KMS-11 (cell line): ENCODE measurements at regions not wholly inside any gene's neighbourhood (a gene's known extent, or its start where the extent isn't known, plus 50 kb on each side); places are given as distances from the start of the nearest gene placed in this dataset.
"Not testable (repeated sequence)": the region's sequence is repeated elsewhere in the genome, so short reads cannot be mapped to it uniquely, and the experiment has no call there.

ENCODE experiments used
- H2AFZ ChIP-seq: fragments of 200-600 bp; sonication (generic); 2 replicates; pipeline ENCODE4 v1.6.1; 2016; ENCODE audit warnings: antibody characterized with exemption, mixed run types, low read depth
- H3K27ac ChIP-seq: fragments of 200-600 bp; sonication (generic); 2 replicates; pipeline ENCODE4 v1.6.1; 2016; ENCODE audit warnings: mild to moderate bottlenecking, mixed run types
- H3K27me3 ChIP-seq: fragments of 200-600 bp; sonication (generic); 2 replicates; pipeline ENCODE4 v1.6.1; 2017; ENCODE audit warnings: mild to moderate bottlenecking, low read depth, mixed run types, moderate library complexity; ENCODE audit not compliant: insufficient read depth
- H3K36me3 ChIP-seq: fragments of 200-600 bp; sonication (generic); 2 replicates; pipeline ENCODE4 v1.6.1; 2017; ENCODE audit warnings: mild to moderate bottlenecking, mixed run types; ENCODE audit not compliant: insufficient read depth
- H3K4me1 ChIP-seq: fragments of 200-600 bp; sonication (generic); 2 replicates; pipeline ENCODE4 v1.6.1; 2016; ENCODE audit warnings: mild to moderate bottlenecking, low read depth, mixed run types; ENCODE audit not compliant: poor library complexity, severe bottlenecking
- H3K4me2 ChIP-seq: fragments of 200-600 bp; sonication (generic); 2 replicates; pipeline ENCODE4 v1.7.0; 2016; ENCODE audit warnings: mild to moderate bottlenecking, mixed run types
- H3K4me3 ChIP-seq: fragments of 200-600 bp; sonication (generic); IDR thresholded peaks from 2 replicates; pipeline ENCODE4 v1.6.1; 2017; ENCODE audit warnings: low read depth, low read length, mixed read lengths; ENCODE audit not compliant: insufficient read depth
- H3K79me2 ChIP-seq: fragments of 200-600 bp; sonication (generic); 2 replicates; pipeline ENCODE4 v1.6.1; 2016; ENCODE audit warnings: low read depth, mixed run types; ENCODE audit not compliant: insufficient read depth
- H3K9ac ChIP-seq: fragments of 200-600 bp; sonication (generic); 2 replicates; pipeline ENCODE4 v1.6.1; 2016; ENCODE audit warnings: mild to moderate bottlenecking, mixed run types
- H4K20me1 ChIP-seq: fragments of 200-600 bp; sonication (generic); 2 replicates; pipeline ENCODE4 v1.6.1; 2016; ENCODE audit warnings: mild to moderate bottlenecking, mixed run types; ENCODE audit not compliant: insufficient read depth
- CTCF ChIP-seq: fragments of 200-600 bp; sonication (generic); conservative IDR thresholded peaks from 2 replicates; pipeline ENCODE4 v1.6.1; 2017; ENCODE audit warnings: low read depth, mild to moderate bottlenecking, antibody characterized with exemption, low read length, moderate library complexity, mixed read lengths

GRCh38 chr2:88950010-88950409 is 258.5 kb downstream of the RPIA start:
- no peak overlapping the region for H3K4me2 ChIP-seq
- H2AFZ ChIP-seq: no peak overlapping the region
- H3K36me3 ChIP-seq: no peaks in the 10 kb centered on the region
- no peaks in the 10 kb centered on the region for H3K27me3 ChIP-seq
- no peaks in the 10 kb centered on the region for H4K20me1 ChIP-seq
- no peaks in the 10 kb centered on the region for H3K4me1 ChIP-seq
- no peaks in the 10 kb centered on the region for H3K79me2 ChIP-seq
- H3K27ac ChIP-seq: no peak overlapping the region
- no peak for TF ChIP-seq CTCF
- no peak overlapping the region for H3K4me3 ChIP-seq
- no peak overlapping the region for H3K9ac ChIP-seq

- no peak overlapping the region for H2AFZ ChIP-seq
- no peaks in the 10 kb centered on the region for H3K79me2 ChIP-seq
- H3K4me2 ChIP-seq: no peak overlapping the region
- no peaks in the 10 kb centered on the region for H3K27me3 ChIP-seq
- H4K20me1 ChIP-seq: no peaks in the 10 kb centered on the region
- no peak overlapping the region for H3K4me3 ChIP-seq
- no peak overlapping the region for H3K27ac ChIP-seq
- no peak overlapping the region for H3K9ac ChIP-seq
- H3K36me3 ChIP-seq: no peaks in the 10 kb centered on the region
- TF ChIP-seq CTCF: no peak
- no peaks in the 10 kb centered on the region for H3K4me1 ChIP-seq
These were observed 264.1 kb downstream of the RPIA start for GRCh38 chr2:88955607-88956006.

- no peaks in the 10 kb centered on the region for H3K27me3 ChIP-seq
- no peaks in the 10 kb centered on the region for H3K36me3 ChIP-seq
- H3K4me2 ChIP-seq: no peak overlapping the region
- no peak overlapping the region for H2AFZ ChIP-seq
- no peaks in the 10 kb centered on the region for H4K20me1 ChIP-seq
- H3K4me3 ChIP-seq: no peak overlapping the region
- no peaks in the 10 kb centered on the region for H3K79me2 ChIP-seq
- no peak overlapping the region for H3K27ac ChIP-seq
- no peak overlapping the region for H3K9ac ChIP-seq
- no peak for TF ChIP-seq CTCF
- H3K4me1 ChIP-seq: no peaks in the 10 kb centered on the region
These were observed 268.2 kb downstream of the RPIA start for GRCh38 chr2:88959480-88960204.

- H3K9ac ChIP-seq, H2AFZ ChIP-seq, H3K79me2 ChIP-seq, H3K4me1 ChIP-seq, H3K4me3 ChIP-seq, H3K27ac ChIP-seq, H3K36me3 ChIP-seq, H4K20me1 ChIP-seq, H3K27me3 ChIP-seq, H3K4me2 ChIP-seq: not testable (repeated sequence)
These were observed 269.9 kb downstream of the RPIA start for GRCh38 chr2:88961323-88961722.

- Histone ChIP-seq H2AFZ (no peak overlapping the region), H3K4me2 (no peak overlapping the region), H3K27ac (no peak overlapping the region), H3K27me3 (no peaks in the 10 kb centered on the region), H4K20me1 (no peaks in the 10 kb centered on the region), H3K4me3 (no peak overlapping the region), H3K4me1 (no peaks in the 10 kb centered on the region), H3K36me3 (no peaks in the 10 kb centered on the region), H3K9ac (no peak overlapping the region), H3K79me2 (no peaks in the 10 kb centered on the region)
- TF ChIP-seq CTCF: no peak
These were observed 276.4 kb downstream of the RPIA start for GRCh38 chr2:88967844-88968243.

- not testable (repeated sequence) for H3K27ac ChIP-seq, H4K20me1 ChIP-seq, H3K79me2 ChIP-seq, H3K36me3 ChIP-seq, H2AFZ ChIP-seq, H3K27me3 ChIP-seq, H3K9ac ChIP-seq, H3K4me3 ChIP-seq, H3K4me2 ChIP-seq, H3K4me1 ChIP-seq
These were observed 286.5 kb downstream of the RPIA start for GRCh38 chr2:88978011-88978410.

- not testable (repeated sequence) for H3K79me2 ChIP-seq, H3K4me1 ChIP-seq, H3K4me2 ChIP-seq, H3K36me3 ChIP-seq, H2AFZ ChIP-seq, H3K27me3 ChIP-seq, H3K27ac ChIP-seq, H3K4me3 ChIP-seq, H4K20me1 ChIP-seq, H3K9ac ChIP-seq
These were observed 287.0 kb downstream of the RPIA start for GRCh38 chr2:88978446-88978845.
